Mesendoderm (in vitro differentiated cells): ENCODE measurements at regions not wholly inside any gene's neighbourhood (a gene's known extent, or its start where the extent isn't known, plus 50 kb on each side); places are given as distances from the start of the nearest gene placed in this dataset.

Experiments
- DNase-seq: peaks from one replicate; pipeline ENCODE4 v3.0.0; 2013
- H2AK5ac ChIP-seq: 2 replicates; pipeline ENCODE4 v1.6.1; 2013; ENCODE audit warnings: low read length, inconsistent platforms
- H2BK120ac ChIP-seq: 2 replicates; pipeline ENCODE4 v1.6.1; 2013; ENCODE audit warnings: low read depth, mild to moderate bottlenecking, low read length, moderate library complexity, mixed read lengths
- H2BK15ac ChIP-seq: replicated peaks from 2 replicates; pipeline ENCODE4 v1.6.1; 2013; ENCODE audit warnings: low read depth, mild to moderate bottlenecking, moderate library complexity
- H2BK5ac ChIP-seq: 2 replicates; pipeline ENCODE4 v1.6.1; 2013; ENCODE audit warnings: low read length, inconsistent platforms
- H3K18ac ChIP-seq: 2 replicates; pipeline ENCODE4 v1.6.1; 2013; ENCODE audit warnings: mild to moderate bottlenecking, low read length, mixed read lengths
- H3K23ac ChIP-seq: one replicate; pipeline ENCODE4 v1.6.1; 2013; ENCODE audit warnings: low read length
- H3K27ac ChIP-seq: 2 replicates; pipeline ENCODE4 v1.5.1; 2013; ENCODE audit warnings: low read depth, mild to moderate bottlenecking, inconsistent platforms, low read length, moderate library complexity
- H3K27me3 ChIP-seq: 2 replicates; pipeline ENCODE4 v1.6.1; 2013; ENCODE audit warnings: low read length, control low read depth, mild to moderate bottlenecking, inconsistent platforms; ENCODE audit not compliant: insufficient read depth, poor library complexity
- H3K36me3 ChIP-seq: 2 replicates; pipeline ENCODE4 v1.6.1; 2013; ENCODE audit warnings: low read length, inconsistent platforms; ENCODE audit not compliant: control insufficient read depth, insufficient read depth
- H3K4ac ChIP-seq: one replicate; pipeline ENCODE4 v1.6.1; 2013; ENCODE audit warnings: low read depth, mild to moderate bottlenecking, low read length, moderate library complexity
- H3K4me1 ChIP-seq: 2 replicates; pipeline ENCODE4 v1.6.1; 2013; ENCODE audit warnings: low read depth, low read length, inconsistent platforms; ENCODE audit not compliant: control insufficient read depth
- H3K4me2 ChIP-seq: 2 replicates; pipeline ENCODE4 v1.6.1; 2013; ENCODE audit warnings: low read length
- H3K4me3 ChIP-seq: 2 replicates; pipeline ENCODE4 v1.5.1; 2013; ENCODE audit warnings: mild to moderate bottlenecking, low read length
- H3K56ac ChIP-seq: one replicate; pipeline ENCODE4 v1.6.1; 2013; ENCODE audit warnings: low read length
- H3K79me1 ChIP-seq: 2 replicates; pipeline ENCODE4 v1.6.1; 2013; ENCODE audit warnings: low read length, inconsistent platforms
- H3K79me2 ChIP-seq: 2 replicates; pipeline ENCODE4 v1.6.1; 2013; ENCODE audit warnings: mild to moderate bottlenecking, low read length; ENCODE audit not compliant: control insufficient read depth, insufficient read depth
- H3K9ac ChIP-seq: 2 replicates; pipeline ENCODE4 v1.6.1; 2013; ENCODE audit warnings: low read length, inconsistent platforms
- H4K5ac ChIP-seq: one replicate; pipeline ENCODE4 v1.6.1; 2013; ENCODE audit warnings: low read length
- H4K8ac ChIP-seq: one replicate; pipeline ENCODE4 v1.6.1; 2013; ENCODE audit warnings: low read depth, mild to moderate bottlenecking, control low read depth, low read length, moderate library complexity
- WGBS: extraction: QIAGEN DNeasy Blood & Tissue Kit; methylation state at CpG from one replicate; pipeline ENCODE4 v1.1.7; 2013; ENCODE audit warnings: low lambda C conversion rate, missing lambda C conversion rate; ENCODE audit not compliant: insufficient coverage; ENCODE audit errors: extremely low coverage; 5-methylcytosine and 5-hydroxymethylcytosine counted together

DNA sequence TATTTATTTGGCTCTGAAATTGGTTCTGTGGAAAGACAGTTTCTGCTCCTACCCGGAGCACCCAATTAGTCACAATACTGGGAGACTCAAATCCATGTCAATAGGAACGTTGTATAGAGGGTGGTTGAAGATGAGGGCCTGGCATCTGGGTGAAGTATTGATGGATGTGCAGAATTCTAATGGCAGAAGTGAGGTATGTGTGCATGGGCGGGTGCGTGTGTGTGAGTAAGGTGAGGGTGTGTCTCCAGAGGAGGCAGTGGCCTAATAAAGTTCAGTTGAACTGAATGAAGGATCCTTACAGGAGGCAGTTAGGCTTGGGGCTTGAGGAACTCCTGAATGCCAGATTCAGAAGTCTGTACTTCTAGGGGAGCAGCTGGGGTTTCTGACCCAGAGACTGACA lies 71.8 kb upstream of the B3GAT1 start:
- Histone ChIP-seq H4K5ac (no peak overlapping the region), H3K9ac (no peak overlapping the region), H3K56ac (no peak overlapping the region), H2BK120ac (no peak overlapping the region), H3K36me3 (no peaks in the 10 kb centered on the region), H3K4ac (no peak overlapping the region), H2AK5ac (no peak overlapping the region), H3K4me1 (peaks cover 2% of the 10 kb centered on the region), H3K79me2 (no peaks in the 10 kb centered on the region), H3K27me3 (no peaks in the 10 kb centered on the region), H3K27ac (no peak overlapping the region), H4K8ac (no peak overlapping the region), H3K79me1 (no peaks in the 10 kb centered on the region), H3K4me2 (no peak overlapping the region), H3K4me3 (no peak overlapping the region), H3K18ac (no peak overlapping the region), H3K23ac (no peak overlapping the region), H2BK5ac (no peak overlapping the region), H2BK15ac (no peak overlapping the region)
- no peak for DNase-seq
- no CpG with 5 or more reads among the region's 4 CpGs for WGBS

DNA sequence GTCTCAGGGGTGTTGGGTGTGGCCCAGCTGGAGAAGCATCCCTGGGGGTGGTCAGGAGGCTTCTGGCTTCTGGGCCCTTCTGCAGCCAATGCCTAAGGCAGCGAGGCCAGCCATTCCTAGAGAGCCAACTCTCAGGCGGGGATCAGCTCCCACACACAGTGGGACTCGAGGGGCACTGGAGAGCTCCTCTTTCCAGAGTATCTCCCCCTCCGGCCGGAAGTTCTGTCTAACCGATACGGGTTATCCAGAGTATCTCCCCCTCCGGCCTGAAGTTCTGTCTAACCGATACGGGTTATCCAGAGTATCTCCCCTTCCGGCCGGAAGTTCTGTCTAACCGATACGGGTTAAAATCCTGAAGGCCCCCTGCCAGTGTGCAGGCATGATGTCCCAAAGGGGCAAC lies 71.2 kb upstream of the B3GAT1 start:
- H3K23ac ChIP-seq, result no peak overlapping the region
- no peak for DNase-seq
- WGBS, result no CpG with 5 or more reads among the region's 14 CpGs

DNA sequence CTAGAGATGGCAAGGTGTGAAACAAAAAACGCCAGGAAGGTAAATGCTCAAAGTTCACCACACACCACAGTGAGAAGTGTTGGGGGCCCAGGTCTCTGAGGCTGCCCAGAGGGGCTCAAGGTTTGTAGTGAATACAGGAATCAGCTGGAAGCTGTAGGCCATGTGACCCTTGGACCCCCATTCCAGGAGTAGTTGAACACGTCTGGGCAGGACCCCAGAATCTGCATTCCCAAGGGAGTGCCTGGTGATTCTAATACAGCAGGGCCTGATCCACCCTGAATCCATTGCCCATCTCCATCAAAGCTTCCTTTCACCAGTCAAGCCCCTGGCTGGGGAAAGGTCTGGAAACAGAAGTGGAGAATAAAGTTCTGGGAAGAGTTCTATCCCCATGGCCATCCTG lies 70.8 kb upstream of the B3GAT1 start:
- Histone ChIP-seq H3K18ac (no peak overlapping the region), H3K36me3 (no peaks in the 10 kb centered on the region), H3K79me1 (no peaks in the 10 kb centered on the region), H3K27ac (no peak overlapping the region), H4K5ac (no peak overlapping the region), H4K8ac (no peak overlapping the region), H3K4me2 (no peak overlapping the region), H3K9ac (no peak overlapping the region), H2BK120ac (no peak overlapping the region), H3K79me2 (no peaks in the 10 kb centered on the region), H3K56ac (no peak overlapping the region), H2AK5ac (no peak overlapping the region), H2BK5ac (no peak overlapping the region), H3K4me1 (peaks cover 2% of the 10 kb centered on the region), H3K27me3 (no peaks in the 10 kb centered on the region), H3K4me3 (no peak overlapping the region), H3K23ac (no peak overlapping the region), H3K4ac (no peak overlapping the region), H2BK15ac (no peak overlapping the region)
- no CpG with 5 or more reads among the region's 2 CpGs for WGBS
- no peak for DNase-seq

More for the DNA sequence above, 71.2 kb upstream of the B3GAT1 start:
- Histone ChIP-seq H3K4me1 (peaks cover 2% of the 10 kb centered on the region), H2BK15ac (no peak overlapping the region), H3K18ac (no peak overlapping the region), H2BK120ac (no peak overlapping the region), H3K79me1 (no peaks in the 10 kb centered on the region), H3K4me3 (no peak overlapping the region), H3K9ac (no peak overlapping the region), H3K56ac (no peak overlapping the region), H3K27me3 (no peaks in the 10 kb centered on the region), H2AK5ac (no peak overlapping the region), H2BK5ac (no peak overlapping the region), H4K5ac (no peak overlapping the region), H3K4ac (no peak overlapping the region), H3K4me2 (no peak overlapping the region), H3K27ac (no peak overlapping the region), H3K79me2 (no peaks in the 10 kb centered on the region), H4K8ac (no peak overlapping the region), H3K36me3 (no peaks in the 10 kb centered on the region)

DNA sequence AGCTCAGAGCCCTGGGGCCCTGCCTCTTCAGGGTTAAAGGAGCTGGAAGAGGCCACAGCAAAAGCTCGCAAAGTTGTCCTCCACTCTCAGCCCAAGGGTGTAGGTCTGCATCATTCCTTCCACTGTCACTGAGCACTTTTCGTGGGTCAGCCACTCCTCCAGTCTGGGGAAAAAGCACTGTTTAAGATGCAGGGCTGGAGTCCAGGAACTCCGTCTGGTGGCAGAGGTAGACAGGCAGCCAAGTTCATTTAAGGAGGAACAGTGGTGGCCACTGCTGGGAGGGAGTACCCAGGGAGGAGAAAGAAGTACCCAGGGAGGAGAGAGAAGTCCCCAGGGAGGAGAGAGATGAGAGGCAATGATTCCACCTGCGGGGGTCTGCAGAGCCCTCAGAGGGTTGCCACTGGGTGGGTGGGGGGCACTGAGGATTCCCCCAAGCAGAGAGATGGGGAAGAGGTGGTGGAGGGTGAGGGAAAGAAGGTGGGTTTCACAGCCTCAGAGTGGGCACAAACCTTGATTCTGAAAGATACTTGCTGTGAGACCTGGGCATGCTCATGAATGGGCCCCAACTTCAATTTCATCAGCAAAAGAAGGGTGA lies 70.0 kb upstream of the B3GAT1 start:
- Histone ChIP-seq H3K79me1 (no peaks in the 10 kb centered on the region), H4K5ac (no peak overlapping the region), H2AK5ac (no peak overlapping the region), H2BK15ac (no peak overlapping the region), H4K8ac (no peak overlapping the region), H3K56ac (no peak overlapping the region), H3K9ac (no peak overlapping the region), H3K4me1 (peaks cover 2% of the 10 kb centered on the region), H3K27me3 (no peaks in the 10 kb centered on the region), H3K4ac (no peak overlapping the region), H3K36me3 (no peaks in the 10 kb centered on the region), H3K23ac (no peak overlapping the region), H3K79me2 (no peaks in the 10 kb centered on the region), H2BK120ac (no peak overlapping the region), H2BK5ac (no peak overlapping the region), H3K27ac (no peak overlapping the region), H3K18ac (no peak overlapping the region), H3K4me3 (no peak overlapping the region), H3K4me2 (no peak overlapping the region)
- no peak for DNase-seq
- WGBS, result no CpG with 5 or more reads among the region's 4 CpGs

- Histone ChIP-seq H3K4me3 (no peak overlapping the region), H2BK120ac (no peak overlapping the region), H3K27ac (no peak overlapping the region), H3K4me2 (no peak overlapping the region), H3K79me1 (no peaks in the 10 kb centered on the region), H2BK5ac (no peak overlapping the region), H3K36me3 (no peaks in the 10 kb centered on the region), H4K5ac (no peak overlapping the region), H4K8ac (no peak overlapping the region), H3K18ac (no peak overlapping the region), H2AK5ac (no peak overlapping the region), H3K23ac (no peak overlapping the region), H3K4ac (no peak overlapping the region), H3K9ac (no peak overlapping the region), H3K4me1 (peaks cover 2% of the 10 kb centered on the region), H3K27me3 (no peaks in the 10 kb centered on the region), H2BK15ac (no peak overlapping the region), H3K79me2 (no peaks in the 10 kb centered on the region), H3K56ac (no peak overlapping the region)
- DNase-seq, result no peak
- WGBS, result no CpG with 5 or more reads among the region's 3 CpGs
Observed at GRCh38 chr11:134481135-134481534, 69.1 kb upstream of the B3GAT1 start.

DNA sequence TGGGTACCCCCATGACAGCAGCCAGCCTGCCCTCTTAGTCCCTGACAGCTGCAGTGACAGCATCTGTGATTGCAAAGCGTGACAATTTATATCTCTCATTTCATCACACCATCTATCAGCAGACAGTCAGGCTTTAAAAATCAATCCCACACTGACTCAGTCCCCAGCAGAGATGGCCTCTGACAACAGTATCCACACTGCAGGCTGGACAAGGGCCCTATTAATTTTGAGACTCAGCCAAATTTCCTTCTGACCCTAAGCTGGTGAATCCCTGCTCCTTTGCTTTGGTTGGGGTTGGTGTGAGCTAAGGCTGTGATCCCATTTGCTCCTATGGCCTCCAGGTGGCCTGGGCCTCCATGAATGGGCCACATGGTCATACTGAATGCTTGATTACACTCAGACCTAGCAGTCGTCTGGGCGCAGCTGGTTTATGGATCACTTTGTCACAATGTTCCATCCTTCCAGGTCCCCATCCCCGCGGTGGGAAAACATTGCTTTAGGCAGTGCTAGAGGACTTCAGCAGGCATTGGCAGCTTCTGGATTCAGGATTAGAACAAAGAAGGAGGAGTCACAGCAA lies 68.2 kb upstream of the B3GAT1 start:
- H3K18ac ChIP-seq, result no peak overlapping the region
- no peak overlapping the region for H4K8ac ChIP-seq
- H3K79me2 ChIP-seq, result no peaks in the 10 kb centered on the region
- H3K4ac ChIP-seq, result no peak overlapping the region
- H3K9ac ChIP-seq, result no peak overlapping the region
- no peaks in the 10 kb centered on the region for H3K36me3 ChIP-seq
- H4K5ac ChIP-seq, result no peak overlapping the region
- H3K4me3 ChIP-seq, result no peak overlapping the region
- no peak overlapping the region for H3K4me2 ChIP-seq
- H3K27me3 ChIP-seq, result no peaks in the 10 kb centered on the region
- H3K56ac ChIP-seq, result no peak overlapping the region
- no peak for DNase-seq
- no peak overlapping the region for H3K23ac ChIP-seq
- no peak overlapping the region for H2AK5ac ChIP-seq
- WGBS, result no CpG with 5 or more reads among the region's 5 CpGs
- no peak overlapping the region for H2BK120ac ChIP-seq
- H2BK15ac ChIP-seq, result no peak overlapping the region
- H2BK5ac ChIP-seq, result no peak overlapping the region
- no peak overlapping the region for H3K27ac ChIP-seq
- no peaks in the 10 kb centered on the region for H3K79me1 ChIP-seq
- H3K4me1 ChIP-seq, result peaks cover 2% of the 10 kb centered on the region
